AG08395 (cell line): ENCODE measurements at regions not wholly inside any gene's neighbourhood (a gene's known extent, or its start where the extent isn't known, plus 50 kb on each side); places are given as distances from the start of the nearest gene placed in this dataset.
"Not testable (repeated sequence)": the region's sequence is repeated elsewhere in the genome, so short reads cannot be mapped to it uniquely, and the experiment has no call there.

Source experiments
- DNase-seq: peaks from one replicate; pipeline ENCODE4 v3.0.0; 2012; ENCODE audit warnings: mixed read lengths, low spot score

DNA sequence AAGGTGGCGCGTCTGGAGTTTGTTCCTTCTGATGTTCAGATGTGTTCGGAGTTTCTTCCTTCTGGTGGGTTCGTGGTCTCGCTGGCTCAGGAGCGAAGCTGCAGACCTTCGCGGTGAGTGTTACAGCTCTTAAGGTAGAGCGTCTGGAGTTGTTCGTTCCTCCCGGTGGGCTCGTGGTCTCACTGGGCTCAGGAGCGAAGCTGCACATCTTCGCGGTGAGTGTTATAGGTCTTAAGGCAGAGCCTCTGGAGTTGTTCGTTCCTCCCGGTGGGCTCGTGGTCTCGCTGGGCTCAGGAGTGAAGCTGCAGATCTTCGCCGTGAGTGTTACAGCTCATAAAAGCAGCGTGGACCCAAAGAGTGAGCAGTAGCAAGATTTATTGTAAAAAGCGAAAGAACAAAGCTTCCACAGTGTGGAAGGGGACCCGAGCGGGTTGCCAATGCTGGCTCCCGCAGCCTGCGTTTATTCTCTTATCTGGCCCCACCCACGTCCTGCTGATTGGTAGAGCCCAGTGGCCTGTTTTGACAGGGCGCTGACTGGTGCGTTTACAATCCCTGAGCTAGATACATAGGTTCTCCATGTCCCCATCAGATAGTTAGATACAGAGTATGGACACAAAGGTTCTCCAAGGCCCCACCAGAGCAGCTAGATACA, 322.5 kb upstream of the KCND2 start:
- not testable (repeated sequence) for DNase-seq

GRCh38 chr7:119951614-119952013, 321.4 kb upstream of the KCND2 start:
- not testable (repeated sequence) for DNase-seq

GRCh38 chr7:119957335-119957734, 315.6 kb upstream of the KCND2 start:
- no peak for DNase-seq

- no peak for DNase-seq
These were observed 313.2 kb upstream of the KCND2 start for GRCh38 chr7:119959811-119960210.

GRCh38 chr7:119963654-119964053, 309.3 kb upstream of the KCND2 start:
- DNase-seq = no peak

GRCh38 chr7:119964065-119964464, 308.9 kb upstream of the KCND2 start:
- DNase-seq = no peak

DNA sequence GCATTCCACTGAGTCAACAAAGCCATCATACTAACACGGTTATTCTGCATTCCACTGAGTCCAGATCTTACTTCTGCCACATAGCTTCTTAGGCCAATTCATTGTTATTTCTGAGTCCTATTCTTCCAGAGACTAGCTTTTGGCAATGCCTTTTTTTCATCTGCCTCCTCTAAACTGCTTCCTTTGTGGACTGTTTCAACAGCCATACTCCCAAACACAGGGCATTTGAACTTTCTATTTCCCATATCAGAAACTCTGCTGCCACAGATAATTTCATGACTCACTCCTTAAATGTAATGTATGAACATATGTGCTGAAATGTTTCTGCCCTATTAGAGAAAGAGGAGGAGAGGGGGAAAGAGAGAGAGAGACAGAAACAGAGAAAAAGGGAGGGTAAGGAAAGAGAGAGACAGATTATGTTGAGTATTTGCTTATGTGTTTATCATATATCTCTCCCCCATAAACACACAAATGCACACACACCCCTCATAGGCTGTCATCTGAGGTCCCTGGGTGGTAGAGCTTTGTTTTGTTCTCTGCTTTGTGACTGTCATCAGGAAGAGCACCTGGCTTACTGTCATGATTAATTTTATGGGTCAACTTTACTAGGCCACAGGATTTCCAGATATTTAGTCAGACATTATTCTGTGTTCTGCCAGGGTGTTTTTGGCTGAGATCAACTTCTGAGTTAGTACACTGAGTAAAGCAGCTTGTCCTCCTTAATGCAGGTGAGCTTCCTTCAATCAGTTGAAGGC, 308.0 kb upstream of the KCND2 start:
- no peak for DNase-seq

- no peak for DNase-seq
These were observed 305.8 kb upstream of the KCND2 start for GRCh38 chr7:119967221-119967620.

DNA sequence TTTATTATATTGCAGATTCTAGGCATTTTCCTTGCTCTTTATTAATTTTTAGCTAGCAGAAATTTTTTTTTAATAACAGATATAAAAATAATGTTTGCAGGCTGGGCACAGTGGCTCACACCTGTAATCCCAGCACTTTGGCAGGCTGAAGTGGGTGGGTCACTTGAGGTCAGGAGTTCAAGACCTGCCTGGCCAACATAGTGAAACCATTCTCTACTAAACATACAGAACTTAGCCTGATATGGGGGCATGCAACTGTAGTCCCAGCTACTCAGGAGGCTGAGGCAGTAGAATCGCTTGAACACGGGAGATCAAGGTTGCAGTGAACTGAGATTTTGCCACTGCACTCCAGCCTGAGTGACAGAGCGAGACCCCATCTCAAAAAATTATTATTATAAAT, 304.6 kb upstream of the KCND2 start:
- not testable (repeated sequence) for DNase-seq

GRCh38 chr7:119969054-119969453, 303.9 kb upstream of the KCND2 start:
- no peak for DNase-seq

- no peak for DNase-seq
These were observed 303.2 kb upstream of the KCND2 start for GRCh38 chr7:119969763-119970162.

DNA sequence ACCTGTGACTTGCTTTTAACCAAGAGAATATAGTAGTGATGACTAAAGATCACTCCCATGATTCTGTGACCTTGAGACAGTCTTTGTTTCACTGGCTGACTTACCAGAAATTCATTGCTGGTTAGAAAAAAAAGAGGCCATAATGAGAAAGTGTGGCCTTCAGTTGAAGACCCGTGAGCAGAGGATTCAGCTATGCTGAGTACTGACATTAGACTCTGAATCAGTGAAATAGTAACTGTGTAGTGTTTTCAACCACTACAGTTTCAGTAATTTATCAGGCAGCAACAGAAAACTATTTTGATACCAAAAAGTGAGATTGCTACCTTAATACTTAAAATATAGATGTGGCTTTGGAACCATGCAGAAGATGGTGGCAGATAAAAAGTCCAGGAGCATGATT, 298.0 kb upstream of the KCND2 start:
- DNase-seq = no peak

- DNase-seq = no peak
These were observed 290.1 kb upstream of the KCND2 start for GRCh38 chr7:119982884-119983283.

GRCh38 chr7:119983468-119983867, 289.5 kb upstream of the KCND2 start:
- no peak for DNase-seq

DNA sequence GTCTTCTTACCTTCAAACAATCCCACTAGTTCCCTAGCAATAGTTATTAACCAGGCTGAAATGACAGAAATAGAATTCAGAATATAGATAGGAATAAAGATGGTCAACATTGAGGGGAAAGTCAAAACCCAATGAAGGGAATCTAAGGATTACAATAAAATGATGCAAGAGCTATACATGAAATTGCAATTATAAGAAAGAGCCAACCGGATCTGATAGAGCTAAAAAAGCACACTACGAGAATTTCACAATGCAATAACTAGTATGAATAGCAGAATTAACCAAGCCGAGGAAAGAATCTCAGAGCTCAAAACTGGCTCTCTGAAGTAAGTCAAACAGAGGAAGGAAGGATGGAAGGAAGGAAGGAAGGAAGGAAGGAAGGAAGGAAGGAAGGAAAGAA, 288.7 kb upstream of the KCND2 start:
- DNase-seq = no peak

DNA sequence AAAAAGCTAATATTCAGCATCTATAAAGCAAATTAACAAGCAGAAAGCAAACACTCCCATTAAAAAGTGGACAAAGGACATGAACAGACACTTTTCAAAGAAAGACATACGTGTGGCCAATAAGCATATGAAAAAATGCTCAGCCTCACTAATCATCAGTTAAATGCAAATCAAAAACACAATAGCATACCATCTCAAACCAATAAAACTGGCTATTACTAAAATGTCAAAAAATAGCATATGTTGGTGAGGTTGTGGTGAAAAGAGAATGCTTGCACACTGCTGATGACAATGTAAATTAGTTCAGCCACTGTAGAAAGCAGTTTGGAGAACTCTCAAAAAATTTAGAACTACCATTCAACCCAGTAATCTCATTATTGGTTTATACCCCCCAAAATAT, 284.6 kb upstream of the KCND2 start:
- DNase-seq = no peak

DNA sequence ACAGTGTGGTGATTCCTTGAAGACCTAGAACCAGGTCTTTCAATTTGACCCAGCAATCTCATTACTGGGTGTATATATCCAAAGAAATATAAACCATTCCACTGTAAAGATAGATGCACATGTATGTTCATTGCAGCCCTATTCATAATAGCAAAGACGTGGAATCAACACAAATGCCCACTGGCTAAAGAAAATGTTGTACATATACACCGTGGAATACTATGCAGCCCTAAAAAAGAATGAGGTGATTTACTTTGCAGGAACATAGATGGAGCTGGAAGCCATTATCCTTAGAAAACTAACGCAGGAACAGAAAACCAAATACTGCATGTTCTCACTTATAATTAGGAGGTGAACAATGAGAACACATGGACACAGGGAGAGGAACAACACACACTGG, 278.0 kb upstream of the KCND2 start:
- DNase-seq = no peak

- DNase-seq = no peak
These were observed 276.3 kb upstream of the KCND2 start for GRCh38 chr7:119996634-119997033.

DNA sequence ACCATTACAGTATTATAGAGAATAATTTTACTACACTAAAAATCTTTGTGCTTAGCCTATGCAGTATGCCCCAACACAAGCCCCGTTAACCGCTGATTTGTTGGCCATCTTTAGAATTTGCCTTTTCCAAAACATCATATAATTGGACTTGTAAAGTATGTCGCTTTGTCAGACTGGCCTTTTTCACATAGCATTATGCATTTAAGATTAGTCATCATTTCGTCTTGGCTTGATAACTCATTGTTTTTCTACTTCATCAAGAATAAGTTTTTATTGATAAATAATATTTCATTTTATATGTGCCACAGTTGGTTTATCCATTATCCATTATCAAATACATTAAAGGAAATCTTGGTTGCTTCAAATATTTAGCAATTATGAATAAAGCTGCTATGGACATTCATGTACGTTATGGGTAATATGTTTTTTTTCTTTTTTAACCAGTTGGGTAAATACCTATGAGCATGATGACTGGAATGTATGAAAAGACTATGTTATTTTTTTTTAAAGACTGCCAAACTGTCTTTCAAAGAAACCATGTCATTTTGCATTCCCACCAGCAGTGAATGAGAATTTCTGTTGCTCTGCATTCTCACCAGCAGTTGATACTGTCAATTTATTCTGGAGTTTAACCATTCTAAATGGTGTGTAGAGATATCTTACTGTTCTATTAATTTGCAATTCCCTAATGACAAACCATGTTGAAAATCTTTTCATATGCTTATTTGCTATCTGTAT, 273.1 kb upstream of the KCND2 start:
- no peak for DNase-seq

DNA sequence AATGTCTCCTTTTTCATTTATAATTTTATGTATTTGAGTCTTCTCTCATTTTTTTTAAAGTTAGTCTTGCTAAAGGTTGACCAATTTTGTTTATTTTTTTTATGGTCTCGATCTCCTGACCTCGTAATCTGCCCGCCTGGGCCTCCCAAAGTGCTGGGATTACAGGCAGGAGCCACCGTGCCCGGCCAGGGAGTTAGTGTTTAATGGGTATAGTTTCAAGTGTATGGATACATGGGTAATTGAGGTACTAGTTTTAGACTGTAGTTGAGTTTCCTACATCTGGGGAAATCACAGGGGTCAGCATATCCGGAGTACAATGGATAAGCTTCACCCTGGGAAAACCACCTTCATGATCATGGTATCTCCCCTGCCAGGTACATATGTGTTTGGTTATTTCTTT, 267.3 kb upstream of the KCND2 start:
- no peak for DNase-seq

DNA sequence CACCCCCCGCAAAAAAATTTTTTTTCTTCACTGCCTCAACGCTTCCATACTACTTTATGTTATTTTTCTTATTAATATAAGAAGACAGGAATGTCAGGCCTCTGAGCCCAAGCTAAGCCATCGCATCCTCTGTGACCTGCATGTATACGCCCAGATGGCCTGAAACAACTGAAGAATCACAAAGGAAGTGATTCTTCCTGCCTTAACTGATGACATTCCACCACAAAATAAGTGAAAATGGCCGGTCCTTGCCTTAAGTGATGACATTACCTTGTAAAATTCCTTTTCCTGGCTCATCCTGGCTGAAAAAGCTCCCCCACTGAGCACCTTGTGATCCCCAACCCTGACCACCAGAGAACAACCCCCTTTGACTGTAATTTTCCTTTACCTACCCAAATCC, 258.7 kb upstream of the KCND2 start:
- not testable (repeated sequence) for DNase-seq

GRCh38 chr7:120014925-120015465, 258.0 kb upstream of the KCND2 start:
- DNase-seq = no peak

GRCh38 chr7:120021085-120021484, 251.9 kb upstream of the KCND2 start:
- DNase-seq = no peak
